ENCODE measurements at regions not wholly inside any gene's neighbourhood (a gene's known extent, or its start where the extent isn't known, plus 50 kb on each side); places are given as distances from the start of the nearest gene placed in this dataset.

DNA sequence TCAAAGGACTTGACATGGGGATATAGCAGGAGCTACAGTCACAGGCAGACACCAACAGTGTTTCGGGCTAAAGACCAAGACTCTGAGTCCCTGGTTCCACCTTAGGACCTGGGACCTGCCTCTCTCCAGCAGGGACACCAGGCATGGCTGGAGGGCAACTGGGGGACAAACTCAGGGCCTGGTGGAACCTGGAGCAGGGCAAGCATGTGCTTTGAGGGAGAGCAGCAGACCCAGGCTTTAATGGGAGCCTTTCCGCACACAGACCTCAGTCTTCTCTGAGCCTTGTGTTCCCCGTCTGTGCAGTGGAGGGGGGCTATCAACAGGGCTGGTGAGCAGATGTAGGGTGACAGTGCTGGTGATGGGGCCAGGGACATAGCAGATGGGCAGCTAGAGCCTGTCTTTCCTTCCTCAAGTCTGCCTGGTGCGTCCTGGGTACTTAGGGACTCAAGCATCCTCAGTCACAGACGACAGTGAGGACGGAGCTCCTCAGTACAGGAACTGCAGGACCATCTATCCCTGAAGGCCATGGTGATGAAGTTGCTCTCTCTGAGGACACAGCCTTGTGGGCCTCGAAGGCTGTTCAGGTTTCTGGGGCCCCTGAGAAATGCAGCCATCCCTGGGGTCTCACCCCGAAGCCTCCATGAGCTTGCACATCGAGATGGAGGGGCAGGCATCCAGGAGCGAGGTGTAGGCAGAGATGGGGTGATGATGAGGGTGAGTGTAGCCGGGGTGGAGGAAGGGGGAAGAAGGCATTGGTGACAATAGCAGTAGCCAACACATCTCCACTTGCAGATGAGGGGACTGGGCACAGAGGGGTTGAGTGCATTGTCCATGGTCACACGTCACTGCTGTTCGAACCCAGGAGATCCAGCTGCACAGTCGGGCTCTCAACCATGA is 593.4 kb downstream of the PTPRU start:
- DNase-seq (ENCODE audit: low read depth) = no peak
- H3K27me3 ChIP-seq (ENCODE audit: control insufficient read depth, insufficient read depth, low read length) = peaks cover 10% of the 10 kb centered on the region
- no peaks in the 10 kb centered on the region for H3K36me3 ChIP-seq (ENCODE audit: control insufficient read depth, insufficient read depth, low read length)
- no peak overlapping the region for H3K4me3 ChIP-seq (ENCODE audit: low read depth, low read length)
- no peak for TF ChIP-seq CTCF (IDR thresholded peaks at IDR 0.05; ENCODE audit: insufficient read depth, low read length, poor library complexity, severe bottlenecking)

DNA sequence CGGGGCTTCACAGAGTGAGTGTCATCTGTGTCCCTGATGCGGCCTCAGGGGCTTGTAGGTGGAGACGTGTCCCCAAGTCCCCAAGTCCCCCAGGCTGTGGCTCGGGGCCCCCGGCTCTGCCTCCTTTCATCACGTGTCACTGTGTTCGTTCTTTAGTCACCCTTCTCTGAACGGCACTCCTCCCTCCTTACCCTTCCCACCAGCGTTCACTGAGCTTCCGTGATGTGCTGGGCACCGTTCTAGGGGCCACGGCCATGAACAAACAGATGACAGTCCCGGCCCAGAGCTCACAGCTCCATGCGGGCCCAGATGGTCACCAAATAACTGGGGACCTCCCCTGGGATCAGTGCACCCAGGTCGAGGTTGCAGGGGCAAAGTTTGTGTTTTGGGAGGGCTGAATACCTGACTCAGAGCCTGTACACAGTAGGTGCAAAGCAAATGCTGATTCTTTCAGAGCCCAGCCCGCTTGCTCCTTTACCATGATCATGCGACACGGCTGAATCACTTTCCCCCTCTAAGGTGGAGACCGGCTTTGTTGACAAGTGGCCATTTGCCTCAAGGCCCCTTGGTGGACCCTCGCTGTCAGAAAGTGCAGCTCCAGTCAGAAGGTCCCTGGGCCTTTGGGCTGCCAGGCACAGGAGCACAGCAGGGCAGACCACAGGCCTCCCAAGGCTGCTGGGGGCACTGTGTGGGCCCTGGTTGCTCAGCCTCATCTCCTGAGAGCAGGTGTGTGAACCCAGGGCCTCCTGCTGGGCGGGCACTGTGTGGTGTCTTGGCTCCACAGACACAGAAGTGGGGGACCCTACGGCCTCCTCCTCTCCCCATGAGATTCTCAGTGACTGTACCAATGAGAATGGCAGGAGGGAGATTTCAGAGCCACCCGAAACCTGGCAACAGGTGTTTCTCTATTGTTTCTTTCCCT is 592.5 kb downstream of the PTPRU start:
- DNase-seq (ENCODE audit: low read depth) = no peak
- Histone ChIP-seq H3K27me3 (ENCODE audit: control insufficient read depth, insufficient read depth, low read length) (peaks cover 10% of the 10 kb centered on the region), H3K4me3 (ENCODE audit: low read depth, low read length) (no peak overlapping the region), H3K36me3 (ENCODE audit: control insufficient read depth, insufficient read depth, low read length) (no peaks in the 10 kb centered on the region)
- no peak for TF ChIP-seq CTCF (IDR thresholded peaks at IDR 0.05; ENCODE audit: insufficient read depth, low read length, poor library complexity, severe bottlenecking)

- no peak for TF ChIP-seq CTCF (IDR thresholded peaks at IDR 0.05; ENCODE audit: insufficient read depth, low read length, poor library complexity, severe bottlenecking)
- no peaks in the 10 kb centered on the region for H3K36me3 ChIP-seq (ENCODE audit: control insufficient read depth, insufficient read depth, low read length)
- peaks cover 10% of the 10 kb centered on the region for H3K27me3 ChIP-seq (ENCODE audit: control insufficient read depth, insufficient read depth, low read length)
- no peak overlapping the region for H3K4me3 ChIP-seq (ENCODE audit: low read depth, low read length)
- DNase-seq (ENCODE audit: low read depth) = no peak
Observed at GRCh38 chr1:29827801-29828525, 591.6 kb downstream of the PTPRU start.

GRCh38 chr1:29827237-29827750 is 591.0 kb downstream of the PTPRU start:
- no peak for DNase-seq (ENCODE audit: low read depth)
- Histone ChIP-seq H3K36me3 (ENCODE audit: control insufficient read depth, insufficient read depth, low read length) (no peaks in the 10 kb centered on the region), H3K27me3 (ENCODE audit: control insufficient read depth, insufficient read depth, low read length) (peaks cover 10% of the 10 kb centered on the region), H3K4me3 (ENCODE audit: low read depth, low read length) (no peak overlapping the region)
- no peak for TF ChIP-seq CTCF (IDR thresholded peaks at IDR 0.05; ENCODE audit: insufficient read depth, low read length, poor library complexity, severe bottlenecking)

GRCh38 chr1:29826646-29827045 is 590.3 kb downstream of the PTPRU start:
- H3K27me3 ChIP-seq (ENCODE audit: control insufficient read depth, insufficient read depth, low read length) = peaks cover 7% of the 10 kb centered on the region
- no peak for TF ChIP-seq CTCF (IDR thresholded peaks at IDR 0.05; ENCODE audit: insufficient read depth, low read length, poor library complexity, severe bottlenecking)
- H3K36me3 ChIP-seq (ENCODE audit: control insufficient read depth, insufficient read depth, low read length) = no peaks in the 10 kb centered on the region
- DNase-seq (ENCODE audit: low read depth) = no peak
- H3K4me3 ChIP-seq (ENCODE audit: low read depth, low read length) = no peak overlapping the region

Measured in kidney epithelial cell (primary cell).